Hypothalamus (tissue), 51 donors: ENCODE measurements at regions not wholly inside any gene's neighbourhood (a gene's known extent, or its start where the extent isn't known, plus 50 kb on each side); places are given as distances from the start of the nearest gene placed in this dataset.
"Not testable (repeated sequence)": the region's sequence is repeated elsewhere in the genome, so short reads cannot be mapped to it uniquely, and the experiment has no call there.

Experiments
- DNase-seq, 51 donors: peaks; one replicate each; lab custom pipeline; 2025; lab: John Stamatoyannopoulos, UW

DNA sequence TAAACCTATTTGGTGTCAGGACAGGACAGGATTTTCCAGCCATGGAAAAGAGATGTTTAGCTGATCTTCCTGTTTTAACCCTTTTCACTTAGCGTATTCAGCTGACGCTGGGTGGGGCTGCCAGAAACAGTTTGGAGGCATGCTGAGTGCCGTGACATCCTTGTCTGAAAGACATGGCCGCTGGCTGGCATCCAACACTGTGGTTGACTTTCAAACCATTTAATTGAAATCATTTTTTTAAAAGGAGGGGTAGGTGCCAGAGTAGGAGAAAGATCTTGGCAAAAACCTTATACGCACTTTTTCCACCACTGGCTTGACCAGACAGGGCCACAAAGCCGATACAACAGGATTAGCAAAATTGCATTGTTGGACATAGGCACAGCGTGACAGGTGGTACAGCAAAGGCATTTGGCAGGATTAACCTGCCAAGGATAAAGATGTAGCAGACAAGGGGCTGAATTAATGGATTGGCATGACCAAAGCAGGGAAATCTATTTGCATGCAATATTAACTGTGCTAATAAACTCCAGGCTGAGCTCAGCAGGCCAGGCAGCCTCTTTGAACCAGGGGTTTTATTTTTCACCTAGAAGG, 131.8 kb upstream of the TOPAZ1 start:
- DNase-seq: no peak

DNA sequence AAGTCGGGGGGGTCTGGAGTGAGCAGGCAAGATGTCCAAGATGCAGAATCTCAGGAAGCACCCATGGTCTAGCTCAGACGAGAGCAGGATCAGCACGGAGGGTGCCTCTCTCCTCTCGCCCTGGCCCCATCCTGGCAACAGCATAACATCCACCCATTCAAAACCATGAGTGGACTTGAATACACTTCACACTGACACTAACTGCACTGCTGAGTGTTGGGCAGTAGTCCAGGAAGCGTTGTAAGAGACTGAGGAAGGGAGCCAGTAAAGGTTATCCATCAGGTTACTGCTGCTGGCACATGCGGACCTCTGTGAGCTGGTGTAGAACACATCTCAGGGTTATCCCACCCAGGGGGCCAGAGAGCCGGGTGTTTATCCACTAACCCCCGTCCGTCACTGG, 131.0 kb upstream of the TOPAZ1 start:
- DNase-seq: no peak

GRCh38 chr3:44111482-44111881, 130.2 kb upstream of the TOPAZ1 start:
- DNase-seq: no peak

DNA sequence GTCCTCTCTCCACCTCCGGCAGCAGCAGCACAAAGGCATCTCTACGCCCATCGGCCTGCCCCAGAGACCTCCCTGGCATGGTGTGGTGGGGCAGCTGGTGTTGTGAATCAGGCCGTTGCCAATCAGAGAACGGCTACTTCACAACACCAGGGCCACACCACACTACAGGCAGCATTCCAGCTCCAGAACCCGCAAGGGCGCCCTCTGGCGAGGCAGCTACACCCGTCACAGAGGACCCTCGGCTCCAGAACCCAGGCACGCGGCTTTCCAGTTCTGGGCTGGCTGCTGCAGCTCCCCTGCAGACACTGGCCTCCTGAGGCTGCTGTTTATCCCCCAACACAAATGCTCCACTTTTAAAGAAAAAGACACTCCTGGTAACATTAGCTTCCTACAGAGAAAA, 127.5 kb upstream of the TOPAZ1 start:
- DNase-seq: peak in 24 of 51 donors; percentile 6 to 70 (median 24)

DNA sequence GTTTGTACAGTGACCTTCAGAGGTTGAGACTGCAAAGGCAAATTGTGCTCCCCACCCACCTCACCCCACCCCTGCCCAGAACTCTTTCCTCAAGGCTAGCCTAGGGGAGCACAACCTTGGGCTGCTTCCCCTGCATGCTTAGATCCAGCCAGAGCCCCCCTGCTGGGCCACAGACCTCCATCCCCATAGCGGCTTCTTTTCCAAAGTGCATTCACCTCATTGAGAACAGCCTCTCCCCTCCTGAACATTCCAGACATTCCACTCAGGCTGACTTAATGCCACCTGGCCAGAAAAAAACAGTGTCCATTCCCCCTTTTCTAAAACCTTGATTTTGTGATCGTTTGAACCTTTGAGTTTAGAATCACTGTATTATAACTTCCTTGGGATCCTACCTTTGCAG, 124.4 kb upstream of the TOPAZ1 start:
- DNase-seq: no peak

DNA sequence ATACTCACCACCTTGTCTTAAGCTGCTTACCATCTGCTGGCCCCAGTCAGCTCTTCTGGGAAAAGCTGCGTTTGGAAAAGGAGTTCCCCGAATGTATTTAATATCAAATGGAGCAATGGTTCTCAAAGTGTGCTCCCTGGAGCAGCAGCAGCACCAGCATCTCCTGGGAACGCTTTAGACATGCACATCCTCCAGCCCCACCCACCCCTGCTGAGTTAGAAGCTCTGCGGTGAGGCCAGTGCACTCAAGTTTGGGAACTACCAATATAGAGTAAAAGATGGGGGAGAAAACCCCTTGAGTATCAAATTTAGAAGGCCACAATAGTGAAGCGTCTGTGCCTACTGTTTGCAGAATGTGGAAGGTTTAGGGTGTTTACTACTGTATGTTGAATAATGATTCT, 124.0 kb upstream of the TOPAZ1 start:
- no peak for DNase-seq

DNA sequence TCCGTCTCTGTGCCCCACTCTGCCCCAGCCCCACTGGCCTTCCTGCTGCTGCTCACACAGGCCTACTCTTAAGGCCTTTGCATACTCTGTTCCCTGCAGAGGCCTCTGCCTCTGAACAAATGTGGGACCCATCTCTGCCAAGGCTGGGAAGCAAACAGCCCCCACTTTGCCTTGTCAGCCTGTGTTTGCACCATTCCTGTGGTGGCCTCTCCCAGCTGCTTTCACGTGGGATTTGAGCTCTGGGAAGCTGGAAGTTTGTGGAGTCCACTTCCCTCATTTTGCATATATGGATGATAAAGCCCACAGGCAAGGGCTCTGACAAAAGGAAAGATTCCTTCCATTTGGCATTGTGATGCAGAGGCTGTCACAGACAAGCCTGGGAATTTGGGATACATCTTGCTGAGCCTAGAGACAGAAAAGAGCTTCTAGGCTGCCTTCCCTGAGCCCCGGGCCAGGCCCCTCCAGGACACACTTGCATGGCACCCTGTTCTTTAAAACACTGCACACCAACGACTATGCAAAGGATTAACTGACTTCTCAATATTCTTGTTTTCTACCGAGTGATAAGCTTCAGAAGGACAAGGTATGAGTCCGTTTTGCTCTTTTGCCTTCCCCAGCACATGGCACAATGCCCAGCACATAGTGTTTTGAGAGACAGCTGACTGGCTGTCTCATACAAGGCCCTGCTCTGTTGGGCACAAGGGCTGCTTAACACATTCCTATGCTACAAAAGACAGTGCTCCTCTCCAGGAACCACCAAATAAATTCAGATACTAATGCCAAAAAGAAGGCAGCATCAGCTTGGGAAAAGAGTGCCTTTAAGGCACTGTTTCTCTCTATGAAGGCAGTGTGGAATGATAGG, 120.7 kb upstream of the TOPAZ1 start:
- peak in 9 of 51 donors; percentile 5 to 29 (median 11) for DNase-seq

DNA sequence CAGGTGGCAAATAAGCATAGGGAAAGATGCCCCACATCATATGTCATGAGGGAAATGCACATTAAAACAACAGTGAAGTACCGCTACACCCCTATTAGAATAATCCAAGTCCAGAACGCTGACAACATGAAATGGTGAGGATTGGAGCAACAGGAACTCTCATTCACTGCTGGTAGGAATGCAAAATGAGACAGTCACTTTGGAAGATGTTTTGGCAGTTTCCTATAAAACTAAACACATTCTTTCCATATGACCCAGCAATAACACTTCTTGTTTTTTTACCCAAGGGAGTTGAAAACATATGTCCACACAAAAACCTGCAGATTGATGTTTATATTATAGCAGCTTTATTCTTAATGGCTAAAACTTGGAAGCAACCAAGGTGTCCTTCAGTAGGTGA, 116.4 kb upstream of the TOPAZ1 start:
- no peak for DNase-seq

GRCh38 chr3:44125882-44126281, 115.8 kb upstream of the TOPAZ1 start:
- no peak for DNase-seq

DNA sequence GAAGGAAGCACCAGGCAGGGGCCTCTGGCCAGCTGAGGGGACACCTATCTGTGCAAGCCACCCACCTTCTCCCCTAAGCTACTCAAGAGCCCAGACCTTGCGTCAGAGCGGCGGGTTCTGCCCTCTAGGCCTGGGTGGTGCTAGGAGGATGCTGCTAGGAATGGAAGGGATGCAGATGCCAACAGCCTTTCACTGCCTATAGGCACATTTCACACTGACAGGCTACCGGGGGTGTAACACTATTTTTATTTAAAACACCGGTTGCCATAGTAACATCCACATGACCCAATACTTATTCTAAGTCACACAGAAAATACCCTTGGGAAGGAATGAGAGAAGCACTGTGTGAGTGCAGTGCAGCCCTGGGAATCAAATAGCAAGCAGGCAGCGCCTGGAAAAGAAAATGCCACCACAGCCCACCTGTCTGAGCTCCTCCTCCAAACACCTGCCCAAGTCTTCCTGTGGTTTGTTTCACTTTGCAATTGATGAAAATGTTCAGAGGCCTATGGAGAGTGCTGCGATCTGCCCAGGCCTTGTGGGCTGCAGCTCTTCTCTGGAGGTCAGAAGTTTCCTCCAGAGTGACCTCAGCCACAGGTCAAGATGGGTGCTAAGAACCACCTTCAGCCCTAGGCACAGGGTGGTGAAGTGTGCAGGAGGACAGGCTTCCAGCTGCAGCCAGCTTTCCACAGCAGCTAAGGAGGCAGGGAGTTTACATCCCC, 113.5 kb upstream of the TOPAZ1 start:
- DNase-seq: peak in 3 of 51 donors; percentile 13 to 70 (median 17)

DNA sequence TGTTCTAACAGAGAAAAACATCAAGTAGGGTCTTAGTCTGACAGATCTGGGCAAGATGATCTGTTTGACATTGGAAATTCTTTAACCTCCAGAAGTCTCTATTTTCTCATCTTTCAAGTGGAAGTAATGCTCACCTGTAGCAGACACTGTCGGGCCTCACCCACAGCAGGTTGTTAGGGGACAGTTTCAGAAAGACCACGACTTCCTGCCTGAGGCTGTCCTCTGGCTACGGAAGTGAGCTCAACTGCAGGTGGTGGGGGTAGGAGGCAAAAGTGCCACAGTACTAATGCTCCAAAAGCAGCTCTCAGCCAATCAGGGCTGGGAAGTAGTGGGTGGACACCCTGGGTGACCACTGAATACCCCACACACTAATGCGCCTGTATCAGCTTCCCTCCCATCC, 111.4 kb upstream of the TOPAZ1 start:
- no peak for DNase-seq

DNA sequence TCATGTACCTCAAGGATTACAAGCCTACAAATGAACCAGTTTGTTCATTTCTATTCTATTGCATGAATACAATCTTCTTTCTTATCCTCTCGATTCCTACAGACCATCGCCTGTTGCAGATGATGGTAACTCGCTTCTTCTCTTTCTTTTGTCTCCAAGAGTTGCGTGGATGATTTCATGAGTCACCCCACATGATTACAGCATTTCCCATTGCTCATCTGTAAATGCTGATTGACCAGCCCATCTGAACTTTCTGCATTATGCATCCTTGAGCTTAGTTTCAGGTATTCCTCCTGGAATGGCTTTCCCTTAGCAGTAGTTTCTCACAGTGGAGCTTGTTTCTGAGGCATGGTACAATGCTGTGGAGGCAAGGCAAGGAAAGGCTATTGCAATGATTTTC, 109.6 kb upstream of the TOPAZ1 start:
- no peak for DNase-seq

- DNase-seq: no peak
Measured at GRCh38 chr3:44132593-44132992, 109.1 kb upstream of the TOPAZ1 start.

GRCh38 chr3:44136421-44136820, 105.3 kb upstream of the TOPAZ1 start:
- no peak for DNase-seq

- DNase-seq: no peak
Measured at GRCh38 chr3:44146073-44146472, 95.6 kb upstream of the TOPAZ1 start.

DNA sequence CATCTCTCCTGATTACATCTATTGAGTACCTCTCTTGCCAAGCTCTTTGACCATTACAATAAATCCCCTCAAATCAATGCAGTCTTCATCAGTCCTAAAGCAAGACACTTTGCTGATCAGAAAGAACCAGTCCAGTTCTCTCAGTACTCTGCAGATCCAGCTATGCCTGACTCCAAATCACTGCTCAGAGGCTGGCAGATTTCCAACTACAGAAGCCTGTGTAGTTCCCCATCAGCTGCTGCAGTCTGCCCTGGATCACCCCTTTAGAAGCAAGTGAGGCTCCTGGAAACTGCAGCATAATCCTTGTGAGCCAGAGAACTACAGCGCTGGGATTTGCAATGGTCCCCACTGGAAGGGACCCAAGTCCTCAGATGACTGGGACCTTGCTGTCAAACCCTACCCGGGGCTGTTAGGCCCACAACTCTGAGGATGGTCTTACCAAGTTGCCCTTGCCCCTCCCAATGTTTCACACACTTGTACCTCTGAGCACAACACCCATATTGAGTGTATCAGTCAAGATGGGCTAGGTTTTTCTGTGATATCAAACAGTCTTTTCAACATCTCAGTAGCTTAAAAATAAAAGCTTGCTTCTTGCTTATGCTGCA, 81.9 kb upstream of the TOPAZ1 start:
- no peak for DNase-seq

DNA sequence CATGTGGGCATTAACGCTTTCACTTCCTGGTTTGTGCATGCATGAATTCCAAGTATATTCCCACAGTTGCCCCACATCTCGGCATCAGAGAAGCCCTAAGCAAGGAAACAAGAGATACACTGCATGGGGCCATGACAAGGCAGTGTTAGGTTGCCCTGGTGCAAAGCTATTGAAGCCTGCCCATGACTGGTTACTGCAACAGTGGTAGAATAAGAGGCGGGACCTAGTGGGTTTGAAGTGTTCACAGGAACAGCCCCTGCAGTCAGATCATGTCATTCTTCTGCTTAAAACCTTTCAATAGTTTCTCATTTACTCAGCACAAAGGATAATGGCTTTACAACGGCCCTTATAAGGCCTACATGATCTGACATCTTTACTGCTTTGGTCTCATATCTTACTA, 80.9 kb upstream of the TOPAZ1 start:
- no peak for DNase-seq

GRCh38 chr3:44171891-44172290, 69.8 kb upstream of the TOPAZ1 start:
- no peak for DNase-seq

DNA sequence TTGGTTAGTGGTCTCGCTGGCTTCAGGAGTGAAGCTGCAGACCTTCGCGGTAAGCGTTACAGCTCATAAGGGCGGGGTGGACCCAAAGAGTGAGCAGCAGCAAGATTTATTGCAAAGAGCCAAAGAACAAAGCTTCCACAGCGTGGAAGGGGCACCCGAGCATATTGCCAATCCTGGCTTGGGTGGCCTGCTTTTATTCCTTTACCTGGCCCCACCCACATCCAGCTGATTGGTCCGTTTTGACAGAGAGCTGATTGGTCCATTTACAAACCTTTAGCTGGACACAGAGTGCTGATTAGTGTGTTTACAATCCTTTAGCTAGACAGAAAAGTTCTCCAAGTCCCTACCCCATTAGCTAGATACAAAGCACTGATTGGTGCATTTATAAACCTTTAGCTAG, 69.0 kb upstream of the TOPAZ1 start:
- DNase-seq: not testable (repeated sequence)

DNA sequence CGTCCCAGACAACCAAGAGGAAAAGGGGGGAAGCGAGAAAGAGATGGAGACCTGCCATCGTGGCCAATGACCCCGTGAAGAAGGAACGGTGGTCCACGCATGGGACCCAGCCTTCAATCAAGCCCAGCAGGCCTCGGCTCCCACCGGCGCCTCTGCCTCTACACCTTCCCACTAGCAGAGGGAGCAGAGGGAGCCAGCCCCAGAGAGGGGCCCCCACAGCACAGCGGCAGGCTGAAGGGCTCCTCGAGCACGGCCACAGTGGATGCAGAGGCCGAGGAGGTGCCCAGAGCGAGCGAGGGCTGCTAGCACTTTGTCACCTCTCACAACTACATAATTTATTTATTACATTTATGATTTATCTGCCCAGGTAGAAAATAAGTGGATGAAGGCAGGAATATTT, 68.4 kb upstream of the TOPAZ1 start:
- no peak for DNase-seq

GRCh38 chr3:44175070-44175469, 66.6 kb upstream of the TOPAZ1 start:
- no peak for DNase-seq
